NCI-H82 treated with DMSO at 0.1 percent for 48 hours (cell line): ENCODE measurements at regions not wholly inside any gene's neighbourhood (a gene's known extent, or its start where the extent isn't known, plus 50 kb on each side); places are given as distances from the start of the nearest gene placed in this dataset.
A peak's percentile ranks its signal among the peaks of the same experiment; 100 is the strongest.
"Not testable (repeated sequence)": the region's sequence is repeated elsewhere in the genome, so short reads cannot be mapped to it uniquely, and the experiment has no call there.

Experiments
- DNase-seq: peaks from one replicate; lab custom pipeline; 2025; ENCODE audit not compliant: unreplicated experiment; lab: John Stamatoyannopoulos, UW

DNA sequence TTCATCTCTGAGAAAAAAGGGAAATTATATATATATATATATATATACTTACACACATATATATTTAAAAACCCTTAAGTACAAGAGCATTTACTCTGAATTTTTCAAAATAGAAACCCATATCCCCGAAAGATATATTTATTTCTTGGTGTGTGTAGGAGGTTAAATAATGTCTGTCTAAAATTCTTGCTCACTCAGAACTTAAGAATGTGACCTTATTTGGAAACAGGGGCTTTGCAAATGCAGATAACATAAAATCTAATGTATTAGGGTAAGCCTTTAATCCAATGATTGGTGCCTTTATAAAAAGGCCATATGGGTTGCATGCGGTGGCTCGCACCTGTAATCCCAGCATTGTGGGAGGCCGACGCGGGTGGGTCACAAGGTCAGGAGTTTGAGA, 517.3 kb upstream of the TLE4 start:
- peak; percentile 22 for DNase-seq

- DNase-seq, result no peak
Measured at GRCh38 chr9:79056041-79056440, 515.7 kb upstream of the TLE4 start.

GRCh38 chr9:79057576-79057975, 514.2 kb upstream of the TLE4 start:
- DNase-seq, result no peak

DNA sequence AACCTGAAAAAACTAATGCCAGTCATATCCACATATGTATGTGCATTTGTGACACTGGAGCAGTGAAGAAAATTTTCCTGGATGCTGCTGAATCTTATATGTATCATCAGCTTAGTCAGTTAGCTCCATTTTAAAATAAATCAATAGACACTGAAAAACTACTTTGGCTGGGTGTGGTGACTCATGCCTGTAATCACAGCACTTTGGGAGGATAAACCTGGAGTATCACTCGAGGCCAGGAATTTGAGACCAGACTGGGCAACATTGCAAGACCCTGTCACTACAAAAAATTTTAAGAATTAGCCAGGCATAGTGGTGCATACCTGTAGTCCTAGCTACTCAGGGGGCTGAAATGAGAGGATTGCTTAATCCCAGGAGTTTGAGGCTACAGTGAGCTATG, 511.0 kb upstream of the TLE4 start:
- no peak for DNase-seq

GRCh38 chr9:79061752-79062616, 509.8 kb upstream of the TLE4 start:
- no peak for DNase-seq

DNA sequence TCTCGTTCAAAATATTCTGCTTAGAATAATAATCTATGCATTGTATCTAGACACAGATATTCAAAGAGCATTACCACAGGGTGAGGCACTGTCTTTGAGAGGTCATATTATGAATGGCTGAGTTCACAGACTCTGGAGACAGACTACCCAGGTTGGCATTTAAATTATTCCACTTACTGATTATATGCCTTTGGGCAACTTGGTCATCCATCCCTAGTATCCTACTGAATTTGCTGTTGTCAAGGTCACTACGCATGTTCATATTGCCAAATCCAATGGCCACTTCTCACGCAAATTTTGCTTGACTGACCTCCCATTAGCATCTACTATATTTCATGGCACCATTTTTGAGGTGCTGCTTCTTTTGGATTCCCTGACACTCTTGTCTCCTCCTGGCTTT, 498.6 kb upstream of the TLE4 start:
- no peak for DNase-seq

GRCh38 chr9:79080536-79080935, 491.2 kb upstream of the TLE4 start:
- DNase-seq, result no peak

- no peak for DNase-seq
Measured at GRCh38 chr9:79083621-79084020, 488.1 kb upstream of the TLE4 start.

GRCh38 chr9:79087133-79087532, 484.6 kb upstream of the TLE4 start:
- no peak for DNase-seq

DNA sequence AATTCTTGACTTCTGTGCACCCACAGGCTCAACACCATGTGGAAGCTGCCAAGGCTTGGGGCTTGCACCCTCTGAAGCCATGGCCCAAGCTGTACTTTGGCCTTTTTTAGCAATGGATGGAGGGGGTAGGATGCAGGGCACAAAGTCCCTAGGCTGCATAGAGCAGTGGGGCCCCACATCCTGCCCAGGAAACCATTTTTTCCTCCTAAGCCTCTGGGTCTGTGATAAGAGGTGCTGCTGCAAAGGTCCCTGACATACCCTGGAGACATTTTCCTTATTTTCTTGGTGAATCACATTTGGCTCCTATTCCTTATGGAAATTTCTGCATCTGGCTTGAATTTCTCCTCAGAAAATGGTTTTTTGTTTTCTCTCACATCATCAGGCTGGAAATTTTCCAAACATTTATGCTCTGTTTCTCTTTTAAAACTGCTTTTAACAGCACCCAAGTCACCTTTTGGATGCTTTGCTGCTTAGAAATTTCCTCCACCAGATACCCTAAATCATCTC, 482.7 kb upstream of the TLE4 start:
- no peak for DNase-seq

GRCh38 chr9:79089851-79090250, 481.9 kb upstream of the TLE4 start:
- DNase-seq, result not testable (repeated sequence)

DNA sequence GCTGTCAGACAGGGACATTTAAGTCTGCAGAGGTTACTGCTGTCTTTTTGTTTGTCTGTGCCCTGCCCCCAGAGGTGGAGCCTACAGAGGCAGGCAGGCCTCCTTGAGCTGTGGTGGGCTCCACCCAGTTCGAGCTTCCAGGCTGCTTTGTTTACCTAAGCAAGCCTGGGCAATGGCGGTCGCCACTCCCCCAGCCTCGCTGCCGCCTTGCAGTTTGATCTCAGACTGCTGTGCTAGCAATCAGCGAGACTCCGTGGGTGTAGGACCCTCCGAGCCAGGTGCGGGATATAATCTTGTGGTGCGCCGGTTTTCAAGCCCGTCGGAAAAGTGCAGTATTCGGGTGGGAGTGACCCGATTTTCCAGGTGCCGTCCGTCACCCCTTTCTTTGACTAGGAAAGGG, 468.5 kb upstream of the TLE4 start:
- not testable (repeated sequence) for DNase-seq

GRCh38 chr9:79104216-79104615, 467.5 kb upstream of the TLE4 start:
- DNase-seq, result no peak

DNA sequence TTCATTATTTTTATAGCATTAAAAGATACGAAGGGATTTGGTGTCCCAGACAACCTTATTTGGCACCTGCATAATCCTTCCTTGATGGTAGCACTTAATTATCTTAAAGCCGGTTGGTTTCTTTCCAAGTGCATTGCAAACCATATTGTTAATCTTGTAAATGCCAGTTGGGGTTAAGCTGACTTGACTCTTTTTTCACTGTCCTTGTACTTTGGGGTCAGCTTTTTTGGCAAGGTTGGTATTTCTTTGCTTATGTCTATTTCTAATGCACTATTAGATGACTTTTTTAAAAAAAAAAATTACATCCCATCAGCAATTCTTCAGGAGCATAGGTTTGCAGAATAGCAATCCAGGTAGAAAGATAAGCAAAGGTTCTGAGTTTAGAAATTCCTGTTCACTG, 466.8 kb upstream of the TLE4 start:
- DNase-seq, result peak; percentile 82

DNA sequence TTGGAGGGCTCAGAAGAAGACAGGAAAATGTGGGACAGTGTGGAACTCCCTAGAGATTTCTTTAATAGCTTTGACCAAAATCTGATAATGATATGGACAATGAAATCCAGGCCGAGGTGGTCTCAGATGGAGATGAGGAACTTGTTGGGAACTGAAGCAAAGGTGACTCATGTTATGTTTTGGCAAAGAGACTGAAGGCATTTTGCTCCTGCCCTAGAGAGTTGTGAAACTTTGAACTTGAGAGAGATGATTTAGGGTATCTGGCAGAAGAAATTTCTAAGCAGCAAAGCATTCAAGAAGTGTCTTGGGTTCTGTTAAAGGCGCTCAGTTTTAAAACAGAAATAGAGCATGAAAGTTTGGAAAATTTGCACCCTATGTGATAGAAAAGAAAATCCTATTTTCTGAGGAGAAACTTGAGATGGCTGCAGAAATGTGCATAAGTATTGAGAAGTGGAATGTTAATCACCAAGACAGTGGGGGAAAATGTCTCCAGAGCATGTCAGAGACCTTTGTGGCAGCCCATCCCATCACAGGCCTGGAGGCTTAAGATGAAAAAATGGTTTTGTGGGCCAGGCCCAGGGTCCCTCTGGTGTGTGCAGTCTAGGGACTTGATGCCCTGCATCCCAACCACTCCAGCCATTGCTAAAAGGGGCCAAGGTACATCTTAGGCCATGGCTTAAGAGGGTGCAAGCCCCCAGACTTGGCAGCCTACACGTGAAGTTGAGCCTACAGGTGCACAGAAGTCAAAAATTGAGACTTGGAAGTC, 463.7 kb upstream of the TLE4 start:
- no peak for DNase-seq

DNA sequence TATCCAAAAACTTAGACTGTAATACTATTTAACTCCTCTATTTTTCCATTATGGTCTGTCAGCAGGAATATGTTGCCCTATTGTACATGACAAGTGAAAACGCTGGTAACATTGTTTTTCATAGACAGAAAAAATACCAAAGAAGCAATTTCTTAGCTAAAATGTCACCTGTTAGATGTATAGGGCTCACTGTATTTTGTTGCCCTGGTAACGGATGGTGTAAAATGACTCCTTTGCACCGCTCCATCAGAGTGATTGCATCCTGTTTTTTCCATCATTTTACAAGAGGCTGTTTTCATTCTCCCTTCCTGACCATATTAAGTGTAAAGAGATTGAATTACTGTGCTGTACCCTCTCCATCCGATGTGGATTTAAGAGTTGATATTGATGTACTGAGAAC, 460.1 kb upstream of the TLE4 start:
- no peak for DNase-seq

GRCh38 chr9:79115176-79115575, 456.6 kb upstream of the TLE4 start:
- no peak for DNase-seq

GRCh38 chr9:79116041-79116440, 455.7 kb upstream of the TLE4 start:
- DNase-seq, result no peak

DNA sequence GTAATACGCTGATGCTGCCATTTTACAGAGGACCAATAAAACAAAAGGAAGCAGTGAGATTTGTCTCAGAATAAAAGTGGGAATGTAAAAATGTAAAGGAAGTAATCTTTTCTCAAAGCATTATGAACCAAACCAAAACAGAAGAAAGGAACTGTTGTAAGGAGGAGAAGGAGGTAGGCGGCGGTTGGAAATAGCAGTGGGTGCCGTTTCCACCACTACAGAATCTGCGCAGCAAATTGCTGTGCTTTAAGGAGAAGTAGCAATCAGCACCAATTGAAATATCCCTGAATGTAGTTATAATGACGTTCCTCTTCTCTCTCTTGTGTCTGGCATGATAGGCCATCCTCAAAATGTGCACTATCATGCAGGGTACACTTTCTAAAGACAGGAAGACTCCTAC, 455.1 kb upstream of the TLE4 start:
- DNase-seq, result no peak

DNA sequence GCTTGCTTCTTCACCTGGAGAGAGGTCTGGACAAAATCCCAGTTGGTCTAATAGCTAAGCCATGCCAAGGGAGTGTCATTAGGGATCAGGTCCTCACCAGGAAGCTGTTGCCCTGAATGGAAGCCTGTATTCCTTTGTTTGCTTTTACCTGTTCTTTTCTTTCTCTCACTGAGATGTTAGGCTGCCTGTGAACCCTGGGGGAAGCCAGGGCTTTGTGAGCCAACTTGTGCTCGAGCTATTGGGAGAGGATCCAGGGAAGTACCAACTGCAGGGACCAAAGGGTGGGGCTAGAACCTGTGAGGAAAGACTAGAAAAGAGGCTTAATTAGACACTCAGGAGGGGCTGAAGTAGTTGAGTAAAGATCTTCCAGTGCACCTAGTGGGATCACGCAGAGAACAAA, 451.2 kb upstream of the TLE4 start:
- no peak for DNase-seq

- no peak for DNase-seq
Measured at GRCh38 chr9:79120941-79121340, 450.8 kb upstream of the TLE4 start.

DNA sequence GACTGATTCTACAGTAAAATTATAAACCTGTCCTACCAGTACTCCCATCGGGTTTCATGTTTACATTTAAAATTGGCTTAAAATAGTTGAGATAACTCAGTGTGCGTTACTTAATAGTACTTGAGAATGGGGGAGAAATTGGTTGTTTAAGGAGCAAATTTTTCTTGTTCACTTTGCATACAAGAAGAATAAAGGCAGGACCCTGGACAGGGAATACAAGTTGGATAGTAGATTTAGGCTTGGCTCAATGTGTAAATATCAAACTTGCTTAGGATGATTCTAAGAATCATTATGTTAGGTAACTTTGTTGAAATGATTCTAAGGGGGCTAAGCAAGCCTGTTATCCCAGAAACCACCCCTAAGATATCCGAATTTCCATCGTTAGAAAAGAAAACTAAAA, 448.4 kb upstream of the TLE4 start:
- DNase-seq, result no peak
